ENCODE measurements at regions not wholly inside any gene's neighbourhood (a gene's known extent, or its start where the extent isn't known, plus 50 kb on each side); places are given as distances from the start of the nearest gene placed in this dataset.

DNA sequence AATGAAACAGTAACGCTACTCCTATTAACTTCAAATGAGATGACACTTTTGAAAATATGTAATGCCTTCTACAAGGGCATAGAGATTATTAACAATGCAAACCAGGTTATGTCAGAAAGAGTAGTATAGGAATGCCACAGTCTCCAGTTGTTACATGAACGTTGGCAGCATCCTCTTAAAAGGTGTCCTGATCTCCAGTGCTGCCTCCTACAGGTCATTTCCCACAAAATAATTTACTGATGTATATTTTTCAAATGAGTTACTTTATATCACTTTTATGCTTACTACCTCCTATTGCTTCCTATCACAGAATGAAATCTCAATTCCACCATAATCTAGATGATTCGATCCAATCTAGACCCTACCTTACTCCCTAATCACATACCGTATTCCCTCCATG is 195.2 kb upstream of the EPHA5 start:
- TF ChIP-seq, protein P1, sequence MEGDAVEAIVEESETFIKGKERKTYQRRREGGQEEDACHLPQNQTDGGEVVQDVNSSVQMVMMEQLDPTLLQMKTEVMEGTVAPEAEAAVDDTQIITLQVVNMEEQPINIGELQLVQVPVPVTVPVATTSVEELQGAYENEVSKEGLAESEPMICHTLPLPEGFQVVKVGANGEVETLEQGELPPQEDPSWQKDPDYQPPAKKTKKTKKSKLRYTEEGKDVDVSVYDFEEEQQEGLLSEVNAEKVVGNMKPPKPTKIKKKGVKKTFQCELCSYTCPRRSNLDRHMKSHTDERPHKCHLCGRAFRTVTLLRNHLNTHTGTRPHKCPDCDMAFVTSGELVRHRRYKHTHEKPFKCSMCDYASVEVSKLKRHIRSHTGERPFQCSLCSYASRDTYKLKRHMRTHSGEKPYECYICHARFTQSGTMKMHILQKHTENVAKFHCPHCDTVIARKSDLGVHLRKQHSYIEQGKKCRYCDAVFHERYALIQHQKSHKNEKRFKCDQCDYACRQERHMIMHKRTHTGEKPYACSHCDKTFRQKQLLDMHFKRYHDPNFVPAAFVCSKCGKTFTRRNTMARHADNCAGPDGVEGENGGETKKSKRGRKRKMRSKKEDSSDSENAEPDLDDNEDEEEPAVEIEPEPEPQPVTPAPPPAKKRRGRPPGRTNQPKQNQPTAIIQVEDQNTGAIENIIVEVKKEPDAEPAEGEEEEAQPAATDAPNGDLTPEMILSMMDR (IDR thresholded peaks at IDR 0.05) = no peak
- TF ChIP-seq EP300 (IDR thresholded peaks at IDR 0.05; ENCODE audit: low read depth) = no peak
- TF ChIP-seq POLR2AphosphoS5 (IDR thresholded peaks at IDR 0.05) = no peak
- TF ChIP-seq POLR2A (IDR thresholded peaks at IDR 0.05) = no peak
